Hindlimb muscle (tissue), 1 donor: ENCODE measurements at regions not wholly inside any gene's neighbourhood (a gene's known extent, or its start where the extent isn't known, plus 50 kb on each side); places are given as distances from the start of the nearest gene placed in this dataset.

Source experiments
- DNase-seq: peaks from one replicate; pipeline ENCODE4 v3.0.0-alpha.2; 2013

DNA sequence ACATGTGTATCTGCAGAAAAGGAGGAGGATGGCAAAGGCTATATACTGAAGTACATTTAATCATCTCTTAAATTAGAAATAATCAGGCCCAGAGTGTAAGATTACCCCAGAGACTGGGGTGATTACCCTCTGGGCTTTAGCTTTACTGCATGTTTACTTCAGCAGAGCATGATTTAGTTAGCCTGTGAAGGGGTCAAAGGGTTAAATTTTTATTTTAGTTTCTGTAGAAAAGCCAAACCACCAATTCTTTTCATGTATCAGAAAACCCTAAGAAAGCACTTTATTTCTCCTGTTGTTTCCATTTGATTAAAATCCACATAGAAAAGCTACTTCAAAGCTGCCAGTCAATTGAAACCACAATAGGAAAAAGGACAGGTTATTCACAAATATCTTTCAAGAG, 101.5 kb upstream of the LSM8 start:
- DNase-seq, result no peak

DNA sequence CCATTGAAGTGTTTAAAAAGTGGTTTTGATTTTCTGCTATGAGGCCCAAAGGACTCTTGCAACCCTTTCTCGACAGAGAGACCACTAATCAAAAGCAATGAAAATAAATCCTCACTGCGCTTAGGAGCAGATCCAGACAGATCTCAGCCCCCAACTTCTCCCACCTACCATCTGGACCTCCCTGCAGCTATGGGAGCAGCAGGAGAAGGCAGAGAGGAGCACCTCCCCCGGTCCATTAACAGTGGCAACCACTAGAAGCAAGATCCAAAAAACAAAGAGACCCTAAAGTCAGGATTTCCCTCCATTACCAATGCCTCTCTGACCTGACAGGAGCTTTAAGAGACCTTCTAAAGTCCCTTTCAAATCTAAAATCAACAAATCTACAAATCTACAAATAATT, 99.0 kb upstream of the LSM8 start:
- DNase-seq, result no peak

DNA sequence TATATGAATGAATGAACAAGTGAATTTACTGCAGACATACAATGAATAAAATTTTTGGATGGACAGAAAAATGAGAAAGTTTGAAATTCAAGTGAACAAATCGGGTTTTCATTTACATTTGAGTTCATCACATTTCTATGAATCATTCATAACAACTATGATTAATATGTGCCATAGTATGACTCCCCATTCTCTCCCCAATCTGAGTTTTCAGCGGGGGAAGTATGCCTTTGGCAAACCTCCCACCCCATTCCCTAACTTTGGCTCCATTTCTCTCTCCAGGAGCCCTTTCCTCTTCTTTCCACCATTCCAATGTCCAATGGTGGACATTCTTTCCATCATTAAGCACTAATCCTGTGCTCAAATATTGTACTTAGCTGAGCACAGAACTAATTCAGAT, 96.8 kb upstream of the LSM8 start:
- DNase-seq, result no peak

DNA sequence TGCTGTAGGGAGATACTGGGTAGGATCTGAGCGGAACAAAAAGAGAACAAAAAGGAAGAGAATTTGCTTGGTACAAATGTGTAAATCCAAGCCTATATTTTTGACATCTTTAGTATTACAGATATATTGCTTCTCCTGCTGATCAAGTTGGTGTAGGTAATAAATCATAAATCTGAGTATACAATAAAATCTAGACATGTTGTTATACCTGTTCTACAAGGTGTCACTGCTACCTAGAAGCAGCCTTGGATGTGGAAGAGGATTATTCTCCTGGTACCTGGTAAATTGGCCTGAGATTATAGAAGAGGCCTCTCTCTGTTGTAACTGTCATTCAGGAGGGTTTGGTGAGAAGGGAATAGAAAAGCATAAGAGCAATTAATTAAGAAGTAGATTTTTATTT, 89.9 kb upstream of the LSM8 start:
- DNase-seq, result no peak

DNA sequence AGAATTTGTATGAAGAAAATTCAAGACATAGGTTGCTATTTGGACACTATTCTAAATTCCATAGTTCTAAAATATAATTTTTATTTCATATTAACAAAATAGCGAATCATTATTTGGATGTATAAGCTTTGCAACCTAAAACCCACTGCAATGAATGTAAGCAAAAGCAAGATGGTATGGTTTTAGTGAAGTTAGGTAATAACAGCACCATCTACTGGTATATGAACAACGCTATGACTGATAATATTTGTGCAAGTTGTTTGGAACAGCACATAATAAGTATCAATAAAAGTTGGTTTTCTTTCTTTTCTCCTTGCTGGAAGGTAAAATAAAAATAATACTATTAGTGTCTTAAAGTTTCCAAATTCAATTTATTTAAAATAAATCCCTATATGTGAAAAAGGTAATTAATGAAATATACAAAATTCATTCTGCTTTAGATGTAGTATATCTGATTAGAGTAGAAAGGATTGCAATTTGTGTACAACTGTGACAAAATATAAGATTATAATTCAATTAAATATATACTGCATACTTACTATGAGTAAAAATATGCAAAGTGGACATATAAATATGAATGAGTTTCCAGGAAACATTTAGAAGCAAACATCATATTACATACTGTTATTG, 79.0 kb upstream of the LSM8 start:
- peak; percentile 10 for DNase-seq

DNA sequence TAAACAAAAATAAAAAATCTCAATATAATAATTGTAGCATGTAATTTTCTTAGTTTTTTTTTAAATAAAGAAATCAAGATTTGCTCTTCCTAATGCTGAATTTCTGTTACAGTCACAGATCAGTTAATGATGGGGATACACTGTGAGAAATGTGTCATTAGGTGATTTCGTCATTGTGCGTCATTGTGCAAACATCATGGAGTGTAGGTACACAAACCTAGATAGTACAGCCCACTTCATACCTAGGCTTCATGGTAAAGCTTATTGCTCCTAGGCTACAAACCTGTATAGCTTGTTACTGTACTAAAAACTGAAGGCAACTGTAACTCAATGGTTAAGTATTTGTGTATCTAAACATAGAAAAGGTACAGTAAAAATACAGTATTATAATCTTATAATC, 74.4 kb upstream of the LSM8 start:
- no peak for DNase-seq

DNA sequence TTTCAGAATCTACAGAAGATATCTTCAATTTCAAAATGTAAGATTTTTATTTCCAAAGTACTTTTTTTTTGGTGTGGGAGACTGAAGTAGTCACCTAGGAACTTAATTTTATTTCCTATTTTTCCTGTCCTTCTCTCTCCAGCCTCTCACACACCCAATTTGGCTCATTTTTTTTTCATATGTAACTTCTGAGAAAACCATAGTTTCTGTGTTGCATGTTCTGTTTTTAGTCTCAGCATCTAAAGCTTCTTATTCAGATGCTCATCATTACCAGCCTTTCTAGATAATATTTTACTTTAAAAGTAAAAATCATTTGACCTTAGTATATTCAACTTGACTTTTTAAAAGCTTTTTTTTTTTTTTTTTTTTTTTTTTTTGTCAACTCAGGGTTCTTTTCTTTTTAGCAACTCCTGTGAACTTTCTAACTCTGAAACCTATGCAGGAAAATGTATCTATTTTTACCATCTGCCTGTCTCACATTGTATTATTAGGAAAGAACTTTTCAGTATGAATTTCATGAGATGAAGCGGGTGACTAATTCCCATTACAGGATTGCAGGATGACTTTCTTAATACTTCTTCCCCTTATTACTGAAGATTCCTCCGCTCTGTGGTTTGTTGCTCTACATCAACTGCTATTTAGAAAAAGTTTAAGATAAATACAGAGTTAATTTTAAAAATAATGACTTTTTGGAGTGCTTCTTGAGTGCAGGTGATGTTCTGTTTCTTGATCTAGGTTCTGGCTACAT, 73.6 kb upstream of the LSM8 start:
- no peak for DNase-seq

DNA sequence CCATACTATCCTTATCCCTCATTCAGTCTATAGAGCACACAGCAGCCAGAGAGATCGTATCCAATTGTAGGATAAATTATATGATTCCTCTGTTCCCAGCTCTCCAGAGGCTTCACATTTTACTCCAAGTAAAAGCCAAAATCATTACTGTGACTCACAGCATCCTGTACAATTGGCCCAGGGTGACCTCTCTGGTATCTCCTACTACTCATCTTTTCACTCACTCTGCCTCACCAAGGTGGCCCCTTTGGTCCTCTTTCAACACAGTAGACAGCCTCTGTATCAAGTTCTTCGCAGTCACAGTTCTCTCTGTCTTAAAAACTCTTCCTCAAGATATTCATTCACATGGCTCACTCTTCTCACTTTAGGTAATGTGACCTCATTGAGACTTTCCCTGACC, 72.6 kb upstream of the LSM8 start:
- DNase-seq, result no peak

DNA sequence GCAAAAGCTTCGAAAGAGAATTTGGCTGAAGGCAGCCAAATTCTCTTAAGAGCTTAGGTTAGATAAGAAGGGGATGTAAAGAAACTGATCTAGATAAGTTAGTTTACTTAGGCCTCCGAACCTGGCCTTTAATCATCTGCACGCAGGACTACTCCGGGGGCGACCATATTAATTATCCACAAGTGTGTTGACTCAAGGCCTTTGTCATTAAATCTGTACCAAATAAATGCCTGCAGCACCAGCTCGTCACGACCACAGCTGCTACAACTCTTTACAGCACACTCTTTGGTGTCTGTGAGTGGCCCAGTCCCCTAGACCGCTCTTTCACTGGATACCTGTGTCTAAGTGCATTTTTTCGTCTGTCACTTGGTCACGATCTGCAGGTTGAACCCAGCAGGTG, 69.8 kb upstream of the LSM8 start:
- DNase-seq, result no peak

DNA sequence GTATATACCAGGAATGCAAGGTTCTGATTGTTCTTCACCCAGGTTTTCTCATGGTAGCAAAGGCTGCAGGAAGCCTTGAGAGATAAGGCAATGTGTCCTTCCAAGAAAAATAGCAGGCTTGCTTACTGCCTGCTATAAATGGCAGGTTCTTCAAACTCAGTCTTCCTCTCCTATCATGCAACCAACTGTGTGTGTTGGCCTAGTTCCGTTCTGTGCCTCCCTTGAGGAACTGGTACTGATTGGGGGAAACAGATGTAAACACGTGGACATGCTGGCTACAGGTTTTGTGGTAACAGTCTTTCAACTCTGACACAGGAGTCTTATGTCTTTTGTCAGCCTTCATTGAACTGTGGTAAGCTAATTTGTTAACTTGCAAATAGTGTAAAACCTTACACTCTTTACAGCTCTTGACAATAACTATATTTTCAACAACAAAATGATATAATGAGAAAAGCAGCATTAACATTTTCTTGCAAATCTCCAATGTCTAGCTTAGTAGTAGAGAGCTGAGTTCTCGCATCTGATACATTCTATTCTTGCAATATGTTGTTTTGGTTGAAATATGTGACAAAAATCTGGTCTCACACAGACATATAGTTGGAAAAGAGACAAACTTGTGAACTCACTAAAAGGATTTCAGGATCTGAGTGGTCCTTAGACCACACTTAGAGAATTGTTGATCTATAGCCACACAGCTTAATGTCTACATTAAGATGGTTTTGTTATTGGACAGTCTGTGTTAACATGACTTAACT, 54.7 kb upstream of the LSM8 start:
- DNase-seq, result no peak

DNA sequence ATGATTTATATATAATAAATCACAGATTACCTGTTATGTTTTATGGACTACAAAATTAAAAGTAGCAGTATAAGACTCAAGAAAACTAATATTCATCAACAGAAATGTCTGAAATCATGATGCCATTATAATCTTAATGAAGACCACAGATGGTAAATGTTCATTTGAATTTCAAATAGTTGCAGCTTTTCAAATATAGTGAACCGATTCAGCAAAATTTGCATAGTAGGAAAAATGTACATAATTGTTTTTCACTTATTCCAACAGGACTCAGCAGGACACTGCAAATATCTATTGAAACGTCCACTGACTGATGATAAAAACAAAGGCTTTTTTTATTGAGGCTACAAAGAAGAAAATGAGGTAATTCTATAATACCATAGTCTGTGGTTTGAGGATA, 51.2 kb upstream of the LSM8 start:
- no peak for DNase-seq
